ENCODE measurements at regions not wholly inside any gene's neighbourhood (a gene's known extent, or its start where the extent isn't known, plus 50 kb on each side); places are given as distances from the start of the nearest gene placed in this dataset.
"Not testable (repeated sequence)": the region's sequence is repeated elsewhere in the genome, so short reads cannot be mapped to it uniquely, and the experiment has no call there.

DNA sequence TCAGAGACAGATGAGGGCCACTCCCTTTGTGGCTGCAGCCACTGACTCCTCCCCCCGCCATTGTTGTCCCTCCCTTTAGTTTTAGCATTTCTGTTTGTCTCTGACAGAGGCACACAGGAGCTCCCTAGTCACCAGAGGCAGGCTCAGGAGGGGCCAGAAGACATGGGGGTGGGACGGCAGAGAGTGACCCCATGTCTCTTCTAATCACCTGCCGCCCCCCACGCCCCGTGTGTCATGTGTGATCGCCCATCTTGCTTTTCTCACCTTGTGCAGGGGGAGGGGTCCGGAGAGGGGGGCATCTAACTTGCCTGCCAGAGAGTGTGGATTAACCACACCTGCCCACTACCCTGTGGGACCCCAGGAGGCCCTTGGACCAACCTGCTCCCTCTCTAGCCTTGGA is 246.7 kb upstream of the TP53TG3C start:
- not testable (repeated sequence) for DNase-seq

DNA sequence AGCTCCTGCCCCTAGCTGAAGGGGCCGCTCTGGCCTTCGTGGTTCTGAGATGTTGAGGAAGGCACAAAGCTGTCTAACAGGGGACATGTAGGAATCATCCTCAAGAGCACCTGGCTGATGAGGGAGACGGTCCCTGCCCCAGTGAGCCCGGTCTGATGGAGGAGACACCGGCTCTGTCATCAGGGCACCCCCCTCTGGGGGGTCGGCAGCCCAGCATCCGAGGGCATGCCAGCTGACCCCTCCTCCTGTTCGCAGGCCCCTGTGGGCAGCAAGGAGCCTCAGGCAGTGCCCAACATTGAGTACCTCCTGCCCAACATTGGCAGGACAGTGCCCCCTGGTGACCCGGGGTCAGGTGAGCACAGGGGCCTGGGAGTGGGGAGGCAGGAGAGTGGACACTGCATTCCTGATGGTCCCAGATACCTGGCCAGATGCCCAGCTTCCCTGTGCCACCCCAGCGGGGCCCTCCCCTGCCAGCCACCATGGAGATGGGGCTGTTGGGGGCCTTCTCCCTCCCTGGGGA is 247.9 kb upstream of the TP53TG3C start:
- DNase-seq = not testable (repeated sequence)

- not testable (repeated sequence) for DNase-seq
Measured at GRCh38 chr16:32945311-32945710, 248.7 kb upstream of the TP53TG3C start.

DNA sequence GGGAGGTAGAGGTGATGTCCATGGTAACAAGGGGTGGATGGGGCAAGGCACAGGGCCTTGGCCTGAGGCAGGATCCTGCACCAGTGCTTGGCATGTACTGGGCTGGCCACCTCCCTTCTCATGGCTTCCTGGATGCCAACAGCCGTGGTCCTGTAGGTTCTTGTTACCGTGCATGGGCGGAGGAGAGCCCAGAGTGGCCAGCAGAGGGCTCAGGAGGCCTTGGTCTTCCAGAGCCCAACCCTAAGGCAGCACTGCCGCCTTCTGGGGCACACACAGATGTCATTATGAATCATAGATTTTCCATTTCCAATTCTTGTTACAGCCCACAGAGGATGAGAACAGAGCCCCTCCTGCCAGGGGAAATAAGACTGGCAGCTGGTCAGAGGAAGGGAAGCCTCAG is 254.2 kb upstream of the TP53TG3C start:
- DNase-seq = not testable (repeated sequence)

DNA sequence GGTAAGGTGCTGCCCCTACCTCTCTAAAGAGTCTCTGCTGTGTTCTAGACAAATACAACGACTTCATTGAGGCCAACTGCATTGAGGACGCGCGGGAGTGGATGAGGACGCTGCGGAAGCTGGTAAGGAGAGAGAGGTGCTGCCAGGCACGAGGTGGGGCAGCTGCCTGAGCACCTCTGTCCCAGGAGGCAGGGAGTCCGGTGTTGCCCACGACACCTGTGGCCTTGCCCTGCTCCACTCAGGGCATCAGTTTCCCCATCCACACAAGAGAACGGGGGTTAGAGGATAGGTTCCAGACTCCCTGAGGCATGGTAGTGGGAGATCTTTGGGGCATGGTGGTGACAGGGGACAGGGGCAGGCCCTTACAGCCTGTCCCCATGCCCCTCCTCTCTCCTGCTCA is 256.1 kb upstream of the TP53TG3C start:
- not testable (repeated sequence) for DNase-seq

DNA sequence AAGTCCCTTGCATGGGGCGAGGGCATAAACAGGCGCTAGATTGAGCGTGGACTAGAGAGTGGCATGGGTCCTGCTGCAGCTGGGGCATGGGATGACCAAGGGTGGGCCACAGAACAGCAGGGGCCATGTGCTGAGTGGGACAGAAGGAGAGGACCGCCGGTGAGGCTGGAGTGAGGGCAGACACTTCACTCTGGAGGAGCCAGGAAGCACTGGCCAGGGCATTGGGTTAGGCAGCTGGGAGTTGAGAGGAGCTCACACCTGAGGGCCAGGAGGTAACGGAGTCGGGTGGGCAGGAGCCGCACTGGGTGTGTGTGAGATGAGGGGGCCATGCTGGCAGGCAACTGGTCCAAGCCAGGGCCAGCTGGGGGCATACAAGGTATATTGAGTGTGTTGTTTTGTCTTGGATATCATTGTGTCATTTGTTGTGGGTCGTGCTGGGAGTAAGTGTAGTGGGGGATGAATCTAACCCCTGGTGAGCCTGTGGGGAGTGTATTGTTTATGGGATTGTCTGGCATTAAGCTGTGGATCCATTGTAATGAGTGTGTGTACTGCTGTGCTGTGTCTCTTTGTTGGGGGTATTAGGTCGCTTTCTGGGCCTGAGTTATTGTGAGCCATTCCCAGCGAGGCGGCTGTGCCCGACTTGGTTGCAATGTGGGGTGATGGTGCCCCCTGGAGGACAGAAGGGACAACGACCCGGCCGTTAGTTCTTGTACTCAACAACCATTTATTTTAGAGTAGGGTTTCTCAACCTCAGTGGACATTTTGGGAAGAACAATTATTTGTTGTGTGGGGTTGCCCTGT is 256.5 kb upstream of the TP53TG3 start:
- not testable (repeated sequence) for DNase-seq

DNA sequence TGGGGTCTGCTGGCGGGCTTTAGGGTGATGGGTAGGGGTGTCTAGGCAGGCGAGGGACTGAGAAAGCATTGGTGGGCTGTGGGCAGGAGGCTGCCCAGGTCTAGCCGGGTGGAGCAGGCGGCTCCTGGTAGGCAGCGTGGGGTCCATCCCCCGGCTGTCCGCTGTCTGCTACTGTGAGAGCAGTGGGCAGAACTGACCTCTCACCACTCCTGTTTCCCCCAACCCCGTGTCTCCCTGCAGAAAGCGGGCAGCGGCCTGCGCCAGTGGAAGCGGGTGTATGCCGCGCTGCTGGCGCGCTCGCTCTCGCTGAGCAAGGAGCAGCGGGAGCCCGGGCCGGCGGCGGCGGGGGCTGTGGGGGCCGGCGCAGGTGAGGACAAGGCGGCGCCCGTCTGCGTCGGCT is 249.2 kb upstream of the TP53TG3 start:
- DNase-seq = not testable (repeated sequence)

DNA sequence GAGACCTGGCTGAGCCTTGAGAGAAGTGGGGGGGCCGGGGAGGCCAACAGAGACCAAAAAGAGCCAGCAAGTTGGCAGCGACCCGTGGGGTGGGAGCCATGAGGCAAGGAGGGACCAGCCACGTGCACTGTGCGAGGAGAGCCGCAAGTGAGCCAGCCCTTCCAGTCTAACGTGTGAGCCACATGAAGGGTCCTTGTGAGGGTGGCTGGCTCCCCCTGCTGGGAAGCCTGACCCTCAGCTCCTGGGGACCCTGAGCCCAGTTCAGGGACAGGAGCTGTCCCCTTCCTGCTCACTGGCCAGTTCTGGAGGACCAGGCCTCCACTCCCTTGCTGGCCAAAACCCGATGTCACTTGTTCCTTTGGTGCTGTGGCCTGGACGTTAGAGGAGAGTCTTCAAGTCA is 246.6 kb upstream of the TP53TG3 start:
- peak; percentile 9 for DNase-seq

DNA sequence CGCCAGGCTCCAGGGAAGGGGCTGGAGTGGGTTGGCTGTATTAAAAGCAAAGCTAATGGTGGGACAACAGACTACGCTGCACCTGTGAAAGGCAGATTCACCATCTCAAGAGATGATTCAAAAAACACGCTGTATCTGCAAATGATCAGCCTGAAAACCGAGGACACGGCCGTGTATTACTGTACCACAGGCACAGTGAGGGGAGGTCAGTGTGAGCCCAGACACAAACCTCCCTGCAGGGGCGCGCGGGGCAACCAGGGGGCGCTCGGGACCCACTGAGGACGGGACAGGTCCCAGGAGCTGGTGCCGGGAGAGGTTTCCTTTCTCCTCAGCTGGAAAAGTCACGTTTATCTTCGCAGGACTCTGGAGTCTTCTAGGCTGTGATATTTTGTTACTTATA is 239.4 kb upstream of the TP53TG3 start:
- not testable (repeated sequence) for DNase-seq

DNA sequence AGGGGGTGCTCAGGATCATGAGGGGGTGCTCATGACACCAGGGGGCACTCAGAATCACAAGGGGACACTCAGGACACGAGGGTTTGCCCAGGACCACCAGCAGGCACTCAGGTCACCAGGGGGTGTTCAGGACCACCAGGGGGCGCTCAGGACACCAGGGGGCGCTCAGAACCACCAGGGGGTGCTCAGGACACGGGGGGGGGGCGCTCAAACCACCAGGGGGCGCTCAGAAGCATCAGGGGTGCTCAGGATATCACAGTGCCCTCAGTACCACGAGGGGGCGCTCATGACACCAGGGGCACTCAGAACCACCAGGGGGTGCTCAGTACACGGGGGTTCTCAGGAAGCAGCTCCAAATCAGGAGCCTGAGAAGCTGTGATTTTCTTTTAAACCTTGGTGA is 221.8 kb upstream of the TP53TG3 start:
- peak; percentile 11 for DNase-seq

DNA sequence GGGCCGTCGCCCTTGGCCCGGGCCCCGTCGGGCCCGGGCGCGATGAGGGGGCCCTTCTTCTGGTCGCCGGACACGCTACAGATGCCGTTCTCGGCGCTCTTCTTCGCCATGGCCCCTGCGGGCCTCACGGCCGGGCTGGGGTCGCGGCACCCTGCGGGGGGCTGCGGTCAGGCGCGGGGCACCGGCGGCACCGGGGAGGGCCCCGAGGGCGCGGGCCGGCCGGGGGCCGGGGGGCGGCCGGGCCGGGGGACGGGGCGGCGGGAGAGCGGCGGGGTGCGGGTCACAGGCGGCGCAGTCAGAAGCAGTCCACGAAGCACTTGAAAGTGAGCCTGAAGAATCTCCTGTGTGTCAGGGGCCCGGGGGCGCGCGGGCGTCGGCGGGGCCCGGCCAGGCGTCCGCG is 209.4 kb upstream of the TP53TG3 start:
- not testable (repeated sequence) for DNase-seq

DNA sequence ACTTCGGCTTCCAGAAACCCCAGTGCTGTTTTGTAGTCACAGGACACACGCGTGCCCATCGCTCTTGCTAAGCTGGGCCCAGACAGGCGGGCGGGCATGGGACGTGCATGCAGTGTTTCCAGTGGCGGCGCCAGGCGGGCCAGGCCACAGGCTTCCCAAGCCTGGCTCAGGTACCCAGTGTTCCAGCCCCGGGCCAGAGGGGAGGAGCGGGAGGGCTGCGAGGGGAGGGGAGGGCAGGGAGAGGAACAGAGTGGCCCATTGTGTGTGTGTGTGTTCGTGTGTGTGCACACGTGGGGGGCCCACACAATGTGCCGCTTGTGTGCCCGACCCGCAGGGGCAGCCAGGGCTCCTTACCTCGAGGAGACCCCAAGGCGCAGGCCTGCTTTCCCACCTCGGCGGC is 208.6 kb upstream of the TP53TG3 start:
- not testable (repeated sequence) for DNase-seq

- not testable (repeated sequence) for DNase-seq
Measured at GRCh38 chr16:32882328-32882857, 206.4 kb upstream of the TP53TG3 start.

- not testable (repeated sequence) for DNase-seq
Measured at GRCh38 chr16:32881631-32882030, 205.7 kb upstream of the TP53TG3 start.

DNA sequence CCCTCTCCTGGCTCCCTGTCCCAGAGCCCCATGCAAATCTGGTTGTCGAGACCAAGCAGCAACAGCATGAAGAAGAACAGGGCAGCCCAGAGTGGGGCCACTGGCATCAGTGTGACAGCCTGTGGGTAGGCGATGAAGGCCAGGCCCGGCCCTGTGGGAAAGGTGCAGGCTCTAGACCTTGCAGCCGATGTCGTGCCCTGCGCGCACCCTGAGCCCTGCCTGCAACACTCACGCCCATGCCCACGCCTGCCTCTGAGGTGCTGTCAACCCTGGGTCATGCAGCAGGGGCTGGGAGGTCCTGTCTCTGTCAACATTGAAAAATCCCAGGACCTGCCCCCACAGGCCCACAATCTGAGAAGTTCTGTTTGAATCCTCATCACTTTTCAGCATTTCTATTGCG is 204.0 kb upstream of the TP53TG3 start:
- DNase-seq = not testable (repeated sequence)

GRCh38 chr16:32876718-32877117 is 200.8 kb upstream of the TP53TG3 start:
- not testable (repeated sequence) for DNase-seq

DNA sequence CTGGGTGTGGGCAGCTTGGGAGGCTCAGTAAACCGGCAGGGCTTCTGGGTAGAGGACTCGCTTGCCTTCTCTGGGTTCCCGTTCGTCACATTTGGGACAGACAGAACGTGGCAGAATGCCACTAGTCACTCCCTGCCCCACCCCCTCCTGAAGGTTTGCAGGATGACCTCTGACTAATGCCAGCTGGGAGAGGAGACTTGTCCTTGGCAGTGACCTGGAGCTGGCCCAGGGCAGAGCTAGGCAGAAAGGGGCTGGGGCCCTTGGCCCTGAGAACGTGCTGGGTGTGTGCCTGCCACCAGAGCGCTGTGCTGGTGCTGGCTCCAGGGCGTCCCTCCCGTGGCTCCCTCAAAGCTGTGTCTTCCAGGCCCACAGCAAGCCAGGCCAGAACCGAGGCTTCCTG is 197.8 kb upstream of the TP53TG3 start:
- not testable (repeated sequence) for DNase-seq

- not testable (repeated sequence) for DNase-seq
Measured at GRCh38 chr16:32873120-32873519, 197.2 kb upstream of the TP53TG3 start.

GRCh38 chr16:32870628-32871027 is 194.7 kb upstream of the TP53TG3 start:
- not testable (repeated sequence) for DNase-seq

- DNase-seq = not testable (repeated sequence)
Measured at GRCh38 chr16:32868334-32868733, 192.4 kb upstream of the TP53TG3 start.

DNA sequence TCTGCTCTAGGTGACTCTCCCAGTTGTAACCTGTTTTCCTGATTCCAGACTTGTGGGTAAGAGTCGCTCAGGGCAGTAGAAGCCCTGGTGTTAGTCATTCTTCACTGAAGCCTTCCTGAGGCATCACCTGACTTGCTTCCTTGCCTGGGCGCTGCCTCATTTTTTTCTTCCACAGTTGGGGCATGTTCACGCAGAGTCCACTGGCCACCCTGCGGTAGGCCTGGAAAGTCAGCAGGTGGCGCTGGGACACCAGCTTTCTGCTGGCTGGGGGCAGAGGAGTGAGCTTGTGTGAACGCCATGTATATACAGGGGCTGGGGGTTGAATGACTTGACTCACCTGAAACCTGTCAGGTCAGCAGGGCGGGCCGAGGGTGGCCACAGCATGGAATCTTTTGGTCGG is 189.3 kb upstream of the TP53TG3 start:
- not testable (repeated sequence) for DNase-seq

DNA sequence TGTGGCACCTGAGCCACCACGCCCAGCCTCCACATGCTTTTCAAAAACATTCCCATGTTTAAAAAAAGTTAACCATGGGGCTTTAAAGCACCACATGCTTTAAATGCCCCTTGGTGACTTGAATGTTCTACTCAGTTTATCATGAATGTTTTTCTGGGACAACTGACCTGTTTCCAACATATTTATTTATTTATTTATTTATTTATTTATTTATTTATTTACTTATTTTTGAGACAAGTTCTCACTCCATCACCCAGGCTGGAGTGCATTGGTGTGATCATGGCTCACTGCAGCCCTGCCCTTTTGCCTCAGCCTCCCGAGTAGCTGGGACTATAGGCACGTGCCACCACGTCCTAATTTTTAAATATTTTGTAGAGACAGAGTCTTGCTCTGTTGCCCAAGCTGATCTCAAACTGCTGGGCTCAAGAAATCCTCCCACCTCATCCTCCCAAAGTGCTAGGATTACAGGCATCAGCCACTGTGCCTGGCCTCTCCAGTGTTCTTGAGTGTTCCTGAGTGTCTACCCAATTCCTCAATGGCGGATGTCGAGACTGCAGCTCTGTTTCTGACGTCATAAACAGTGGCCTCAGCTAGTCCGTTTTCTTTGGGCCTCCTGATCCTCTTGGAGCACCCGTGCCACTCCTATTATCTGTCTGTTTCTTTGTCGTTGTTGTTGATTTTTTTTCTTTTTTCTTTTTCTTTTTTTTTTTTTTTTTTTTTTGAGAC is 185.7 kb upstream of the TP53TG3 start:
- not testable (repeated sequence) for DNase-seq

DNA sequence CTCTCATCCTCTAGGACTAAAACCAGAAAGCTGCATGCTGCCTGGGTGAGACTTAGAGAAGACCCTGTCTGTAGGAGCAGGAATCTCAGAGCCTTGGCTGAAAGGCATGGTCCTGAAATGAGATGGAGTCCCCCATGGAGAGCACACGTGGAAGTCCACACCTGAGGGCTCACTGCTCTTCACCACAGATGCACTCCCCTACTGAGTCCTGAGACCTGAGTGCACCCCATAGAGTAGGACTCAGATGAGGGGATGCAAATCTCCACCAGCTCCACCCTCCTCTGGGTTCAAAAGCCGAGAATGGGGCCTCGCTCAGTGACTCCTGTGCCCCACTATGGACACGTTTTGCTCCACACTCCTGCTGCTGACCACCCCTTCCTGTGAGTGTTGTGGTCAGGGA is 171.4 kb upstream of the TP53TG3 start:
- DNase-seq = not testable (repeated sequence)

- DNase-seq = not testable (repeated sequence)
Measured at GRCh38 chr16:32845572-32845971, 169.6 kb upstream of the TP53TG3 start.
